Left lobe of liver (tissue), 2 donors: ENCODE measurements at regions not wholly inside any gene's neighbourhood (a gene's known extent, or its start where the extent isn't known, plus 50 kb on each side); places are given as distances from the start of the nearest gene placed in this dataset.
"Not testable (repeated sequence)": the region's sequence is repeated elsewhere in the genome, so short reads cannot be mapped to it uniquely, and the experiment has no call there.

Experiments
- ATAC-seq: fragments of 200-7000 bp; cut with Tn5 transposase; one replicate; pipeline ENCODE4 v1.9.1; 2020; ENCODE audit warnings: mild to moderate bottlenecking, moderate library complexity
- DNase-seq: peaks from one replicate; pipeline ENCODE4 v3.0.0-alpha.2; 2020; ENCODE audit warnings: low spot score
- donor health status: DM: no; HTN: no; CAD: no; lungs with moderate emphysema.
- donor health status: DM: no; HTN: yes; CAD: no.

DNA sequence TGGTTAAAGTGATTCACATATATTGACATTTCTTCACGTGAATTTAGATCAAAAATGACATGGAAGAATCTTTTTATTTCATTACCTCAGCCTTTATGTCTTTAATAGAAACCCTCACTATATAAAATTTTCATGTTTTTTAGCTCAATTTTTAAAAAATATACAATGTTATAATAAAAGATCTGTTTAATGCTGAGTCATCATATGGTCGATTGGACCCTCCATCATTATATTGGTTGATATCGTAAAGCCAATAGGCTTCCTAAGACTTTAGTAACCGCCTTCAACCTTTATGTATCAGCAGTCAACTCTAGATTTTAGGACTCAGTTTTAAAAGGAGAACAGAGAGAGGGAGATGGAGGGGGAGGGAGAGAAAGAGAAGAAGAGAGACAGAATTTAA lies 162.3 kb upstream of the FERD3L start:
- ATAC-seq (no peak), DNase-seq (no peak)

DNA sequence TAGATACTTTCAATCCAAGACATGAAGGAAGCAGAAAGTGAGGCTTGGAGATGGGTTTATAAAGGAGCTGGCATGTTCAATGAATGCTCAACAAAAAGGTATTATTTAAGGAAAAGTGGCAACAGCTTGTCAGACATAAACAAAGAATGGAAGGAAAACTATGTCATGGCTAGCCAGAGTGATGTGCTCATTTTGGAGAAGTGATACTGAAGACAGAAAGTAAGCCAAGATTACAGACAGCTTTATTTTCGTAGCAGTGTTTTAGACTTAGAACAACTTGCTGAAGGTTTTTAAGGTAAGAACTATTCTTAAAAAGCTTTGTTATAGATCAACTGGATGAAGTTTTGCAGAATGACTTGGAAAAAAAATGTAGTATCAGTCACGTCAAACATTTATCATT lies 160.5 kb upstream of the FERD3L start:
- no peak for DNase-seq
- ATAC-seq, result no peak

DNA sequence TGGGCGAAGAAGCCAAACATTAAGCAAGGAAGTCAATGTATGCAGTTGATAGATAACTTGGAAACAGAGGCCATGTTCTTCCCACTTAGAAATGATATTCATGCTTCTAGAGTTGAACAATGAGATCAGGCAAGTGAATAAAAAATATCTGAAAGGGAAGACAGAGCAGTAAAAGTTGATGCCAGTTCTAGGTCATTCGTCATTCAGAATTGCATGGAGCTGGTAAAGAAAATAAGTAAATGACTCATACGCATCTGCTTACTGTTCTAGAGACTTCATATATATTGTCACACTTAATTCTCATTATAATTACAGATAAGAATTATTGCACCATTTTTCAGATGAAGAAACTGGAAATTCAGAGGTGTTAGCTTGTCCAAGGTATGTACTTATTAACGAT lies 158.9 kb upstream of the FERD3L start:
- ATAC-seq, result no peak
- DNase-seq, result no peak

DNA sequence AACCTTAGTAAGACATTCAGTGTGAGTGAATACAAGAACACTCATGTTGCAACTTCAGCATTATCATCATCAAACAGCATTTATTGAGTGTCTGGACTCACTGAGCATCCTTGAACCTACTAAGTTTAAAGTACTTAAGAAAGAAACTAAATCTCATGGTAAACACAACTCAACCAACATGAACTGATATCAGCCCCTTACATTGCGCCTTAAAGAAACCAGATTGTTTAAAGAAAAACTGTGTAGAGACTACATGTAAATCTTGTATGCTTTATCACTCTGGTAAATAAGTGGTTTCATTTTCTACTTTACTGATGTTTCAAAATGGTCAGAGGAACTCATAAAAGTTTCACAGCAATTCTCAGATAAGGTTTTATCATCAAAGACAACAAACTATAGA lies 157.5 kb upstream of the FERD3L start:
- ATAC-seq (no peak), DNase-seq (no peak)

DNA sequence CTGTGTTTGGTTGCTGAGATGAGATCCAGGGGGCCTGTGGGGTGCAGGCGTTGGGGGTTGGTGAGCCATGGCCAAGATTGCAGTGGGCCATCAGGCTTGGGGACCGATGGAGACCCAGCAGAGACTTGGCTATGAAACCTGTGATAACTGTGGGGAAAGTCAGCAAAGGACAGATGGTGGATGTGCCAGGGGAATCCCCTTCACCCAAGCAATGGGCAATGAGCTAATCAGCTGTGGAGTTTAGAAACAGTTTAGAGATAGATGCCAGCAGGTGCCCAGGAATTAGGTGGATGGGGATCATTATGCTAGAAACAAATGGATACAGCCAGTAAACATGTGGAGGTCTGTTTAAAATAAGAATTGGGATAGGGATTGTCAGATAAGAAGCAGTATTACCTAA lies 151.4 kb upstream of the FERD3L start:
- ATAC-seq (no peak), DNase-seq (no peak)

DNA sequence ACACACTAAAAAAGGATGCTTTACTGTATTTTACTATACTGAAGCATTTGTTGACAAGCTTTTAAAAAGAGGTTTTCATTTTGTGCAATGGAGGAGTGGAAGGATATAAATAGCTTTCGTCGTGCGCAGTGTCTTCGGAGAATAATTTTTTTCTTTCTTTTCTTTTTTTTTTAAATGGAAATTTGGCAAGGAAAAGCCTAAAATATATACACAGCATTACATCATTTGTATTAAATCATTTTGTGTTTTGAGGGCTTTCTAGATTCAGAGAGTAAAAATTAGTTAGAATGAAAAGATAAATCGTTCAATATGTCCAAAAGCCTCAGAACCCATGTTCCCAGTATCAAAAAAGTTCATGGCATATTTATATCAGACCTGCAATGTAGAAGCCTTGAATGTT lies 150.2 kb upstream of the FERD3L start:
- ATAC-seq, result no peak

DNA sequence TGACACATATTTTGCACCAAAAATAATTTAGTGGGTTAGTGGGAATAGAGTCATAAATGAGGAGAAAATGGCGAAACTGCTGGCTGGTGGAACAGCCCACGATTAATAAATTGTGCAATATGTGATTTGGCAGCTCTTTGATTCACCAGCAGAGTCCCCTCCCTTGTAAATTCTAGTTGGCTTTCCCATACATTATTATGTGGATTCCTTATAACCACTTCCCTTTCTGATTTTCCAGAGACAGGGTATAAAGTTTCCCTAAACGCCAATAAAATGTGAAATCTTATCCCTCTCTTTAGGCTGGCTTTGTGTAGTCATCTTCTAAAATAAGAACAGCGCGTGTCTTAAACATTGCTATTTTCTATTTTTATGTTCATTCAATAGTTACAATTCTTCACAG lies 149.4 kb upstream of the FERD3L start:
- DNase-seq, result no peak
- ATAC-seq, result no peak

More for the DNA sequence above, 150.2 kb upstream of the FERD3L start:
- DNase-seq, result no peak

DNA sequence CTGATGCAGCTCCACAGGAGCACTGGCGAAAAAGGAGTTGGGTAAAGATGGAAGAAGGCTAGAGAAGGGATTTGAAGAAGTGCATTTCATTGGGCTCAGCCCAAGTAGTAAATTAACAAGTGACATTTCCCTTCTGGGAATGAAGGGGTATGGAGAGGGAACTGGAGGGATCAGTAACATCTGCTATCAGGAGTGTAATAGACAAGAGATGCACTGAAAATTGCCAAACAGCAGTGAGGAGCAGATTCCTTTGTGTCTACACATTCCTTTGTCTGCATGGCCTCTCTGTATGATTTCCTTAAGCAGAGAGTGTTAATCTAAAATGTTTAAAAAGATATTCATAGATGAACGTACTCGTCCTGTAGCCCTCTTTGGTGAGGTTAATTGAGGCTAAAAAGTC lies 148.2 kb upstream of the FERD3L start:
- no peak for ATAC-seq

DNA sequence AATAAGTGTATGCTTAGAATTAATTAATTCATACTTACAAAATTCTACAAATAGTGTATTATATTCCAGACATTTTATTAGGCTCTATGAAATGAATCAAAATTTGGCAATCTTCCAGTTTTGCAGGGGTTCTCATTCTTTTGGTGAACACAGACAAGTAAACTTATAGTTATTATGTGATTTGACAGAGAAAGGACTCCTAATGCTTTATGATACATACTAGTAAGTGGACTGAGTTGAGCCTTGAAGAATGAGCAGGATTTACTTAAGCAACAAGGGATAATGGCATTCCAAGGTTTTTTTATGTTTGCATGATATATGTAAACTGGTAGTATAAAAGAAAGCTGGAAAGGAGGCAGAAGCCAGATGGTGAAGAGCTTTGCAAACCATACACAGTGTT lies 145.7 kb upstream of the FERD3L start:
- no peak for ATAC-seq
- DNase-seq, result no peak

More for the DNA sequence above, 148.2 kb upstream of the FERD3L start:
- DNase-seq, result no peak

DNA sequence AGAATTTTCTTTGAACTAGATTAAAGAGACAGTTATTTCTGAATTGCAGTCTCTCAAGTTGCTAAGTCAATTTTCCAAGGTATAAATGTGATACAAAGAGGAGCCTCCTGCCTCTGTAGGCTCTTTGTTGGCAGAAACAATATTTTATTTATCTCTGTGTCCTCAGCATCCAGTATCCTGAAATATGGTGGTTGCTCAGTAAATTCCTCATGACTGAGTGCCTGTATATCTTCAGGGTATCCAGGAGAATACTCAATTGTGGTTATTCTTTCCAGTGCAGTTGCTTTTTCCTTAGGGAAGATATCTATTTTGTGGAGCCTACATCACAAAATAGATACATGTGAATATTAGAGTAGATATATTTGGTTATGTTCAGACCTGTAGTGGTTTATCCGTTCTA lies 144.8 kb upstream of the FERD3L start:
- ATAC-seq (no peak), DNase-seq (no peak)

DNA sequence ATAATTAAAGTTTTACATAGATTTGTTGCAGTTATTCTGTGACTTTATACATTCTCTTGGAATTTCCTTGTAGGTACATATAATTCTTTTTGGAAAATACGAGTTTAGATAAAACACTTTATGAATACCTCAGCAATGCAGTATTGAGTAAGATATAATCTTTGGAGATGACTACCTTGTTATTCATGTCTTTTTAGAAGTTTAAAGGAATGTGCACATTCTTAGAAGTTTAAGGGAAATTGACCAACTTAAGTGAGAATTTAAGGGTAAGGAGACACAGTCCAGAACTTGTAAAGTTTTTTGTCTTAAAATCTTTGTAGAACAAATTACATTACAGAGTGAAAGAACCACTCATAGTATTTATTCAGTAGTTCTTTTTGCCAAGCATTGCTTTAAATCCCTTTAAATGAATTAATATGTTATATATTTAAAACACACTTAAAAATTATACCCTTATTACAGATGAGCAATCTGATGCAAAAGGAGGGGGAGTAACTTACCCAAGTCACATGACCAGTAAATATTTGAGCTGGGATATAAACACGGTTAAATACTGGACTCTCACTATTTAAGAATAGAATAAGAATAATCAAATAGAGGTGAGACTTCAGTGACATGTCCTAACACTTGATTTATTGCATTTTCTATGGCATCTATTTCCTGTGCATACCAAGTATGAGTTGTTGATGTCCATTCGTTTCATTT lies 139.5 kb upstream of the FERD3L start:
- ATAC-seq, result no peak
- DNase-seq, result no peak

DNA sequence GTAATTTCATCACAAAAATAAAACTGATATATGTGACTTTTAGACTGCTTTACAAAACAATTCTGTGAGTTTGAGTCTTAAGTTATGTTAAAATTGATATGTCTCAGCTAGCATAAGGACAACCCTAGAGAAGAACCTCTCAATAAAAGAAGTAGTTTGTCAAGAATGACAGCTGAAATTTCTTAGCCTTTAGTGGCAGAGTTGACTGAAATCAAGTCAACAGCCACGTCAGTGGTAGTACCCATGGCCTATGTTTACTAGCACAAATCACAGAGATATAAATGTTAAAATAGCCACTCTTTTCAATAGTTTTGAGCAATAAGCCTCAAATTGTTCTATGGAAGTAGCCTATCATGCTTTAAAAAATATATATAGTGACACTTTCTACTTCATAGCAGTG lies 138.9 kb upstream of the FERD3L start:
- DNase-seq, result no peak
- ATAC-seq, result no peak

DNA sequence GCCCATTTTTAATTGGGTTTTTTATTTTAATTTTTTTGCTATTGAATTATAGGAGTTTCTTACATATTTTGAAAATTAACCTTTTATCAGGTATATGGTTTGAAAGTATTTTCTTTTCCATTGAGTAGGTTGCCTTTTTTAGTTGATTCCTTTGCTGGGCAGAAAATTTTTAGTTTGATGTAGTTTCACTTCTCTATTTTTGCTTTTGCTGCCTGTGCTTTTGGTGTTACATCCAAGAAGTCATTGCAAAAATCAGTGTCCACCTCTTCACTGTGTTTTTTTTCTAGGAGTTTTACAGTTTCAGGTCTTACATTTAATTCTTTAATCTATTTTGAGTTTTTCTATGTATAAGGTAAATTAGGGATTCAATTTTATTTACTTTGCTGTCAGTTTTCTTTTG lies 129.8 kb upstream of the FERD3L start:
- ATAC-seq, result no peak
- DNase-seq, result no peak

DNA sequence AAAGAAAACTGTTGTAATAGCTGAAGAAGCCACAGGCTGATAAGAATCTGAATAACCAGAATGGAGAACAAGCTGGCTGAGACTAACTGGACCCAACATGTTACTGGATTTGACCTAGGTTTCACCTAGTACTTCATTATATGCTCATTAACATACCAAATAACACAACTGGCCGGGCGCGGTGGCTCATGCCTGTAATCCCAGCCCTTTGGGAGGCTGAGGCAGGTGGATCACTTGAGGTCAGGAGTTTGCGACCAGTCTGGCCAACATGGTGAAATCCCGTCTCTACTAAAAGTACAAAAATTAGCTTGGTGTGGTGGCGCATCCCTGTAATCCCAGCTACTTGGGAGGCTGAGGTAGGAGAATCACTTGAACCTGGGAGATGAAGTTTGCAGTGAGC lies 127.1 kb upstream of the FERD3L start:
- not testable (repeated sequence) for DNase-seq, ATAC-seq

DNA sequence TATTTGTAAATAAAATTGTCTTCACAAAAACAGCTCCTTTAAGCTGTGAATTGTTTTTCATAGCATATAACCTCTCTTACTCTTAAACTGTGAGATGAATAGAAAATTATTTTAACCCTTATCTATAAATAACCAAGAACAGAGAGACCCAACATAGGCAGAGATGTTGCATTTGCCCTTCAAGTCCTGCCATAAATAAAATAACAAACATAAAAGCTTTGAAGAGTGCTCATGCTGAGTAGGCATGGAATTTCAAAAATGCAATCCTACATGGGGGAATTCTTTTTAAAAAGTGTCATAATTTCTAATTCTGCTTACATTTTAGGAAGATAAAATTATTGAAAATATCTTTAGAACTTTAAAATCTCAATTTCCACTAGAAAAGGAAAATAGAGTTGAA lies 124.1 kb upstream of the FERD3L start:
- DNase-seq, result no peak
- no peak for ATAC-seq

DNA sequence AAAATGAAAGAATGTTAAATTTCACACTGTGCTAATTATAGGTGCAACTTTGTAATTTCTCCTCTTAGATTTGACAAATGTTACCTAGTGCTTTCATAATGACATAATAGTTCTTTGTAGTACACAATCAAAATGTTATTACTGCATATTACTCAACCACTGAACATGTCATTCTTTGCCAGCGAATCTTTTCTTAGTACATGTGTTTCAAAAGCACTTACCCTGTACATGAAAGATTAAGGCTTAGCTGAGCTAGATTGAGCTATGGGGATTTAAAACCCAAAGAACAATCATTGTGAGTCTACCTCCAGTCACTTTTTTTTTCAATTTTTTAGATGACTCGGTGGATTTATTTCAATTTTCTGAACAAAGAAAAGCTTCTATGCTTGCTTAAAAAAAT lies 123.5 kb upstream of the FERD3L start:
- DNase-seq (no peak), ATAC-seq (no peak)

DNA sequence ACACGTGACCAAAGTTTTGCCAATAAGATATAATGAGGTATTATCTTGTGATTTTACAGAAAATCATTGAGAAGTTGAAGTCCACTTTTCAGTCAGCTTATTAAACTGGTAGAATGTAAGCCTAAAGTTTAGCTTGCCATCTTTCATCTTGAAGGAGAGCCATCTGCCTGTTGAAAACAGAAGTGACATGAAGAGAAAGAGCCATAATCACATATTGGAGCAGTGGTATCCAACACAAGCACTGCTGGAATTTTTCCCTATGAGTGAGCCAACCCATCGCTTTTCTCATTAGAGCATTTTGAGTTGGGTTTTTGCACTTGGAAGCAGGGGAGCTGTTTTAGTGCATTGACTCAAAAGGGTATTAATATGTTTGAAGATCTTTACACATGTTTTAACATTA lies 117.6 kb upstream of the FERD3L start:
- no peak for DNase-seq

DNA sequence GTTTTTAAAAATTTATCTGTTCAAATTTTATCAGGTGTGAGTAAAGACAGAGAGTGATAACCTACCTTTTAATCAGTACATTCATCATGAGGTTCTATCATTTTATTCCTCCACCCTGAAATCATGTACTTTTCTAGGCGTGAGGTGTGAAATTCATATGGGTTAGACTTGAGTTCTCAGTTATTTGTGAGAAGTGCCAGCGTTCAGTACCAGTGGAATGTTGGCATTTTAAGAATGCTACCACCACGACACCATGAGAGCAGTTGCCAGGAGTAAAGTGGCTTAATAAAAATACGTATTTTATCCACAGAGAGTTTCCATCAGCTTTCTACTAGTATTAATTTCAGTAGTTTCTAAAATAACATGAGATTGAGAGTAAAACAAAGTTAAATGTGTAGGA lies 104.1 kb upstream of the FERD3L start:
- no peak for ATAC-seq
- DNase-seq, result no peak

More for the DNA sequence above, 117.6 kb upstream of the FERD3L start:
- no peak for ATAC-seq

DNA sequence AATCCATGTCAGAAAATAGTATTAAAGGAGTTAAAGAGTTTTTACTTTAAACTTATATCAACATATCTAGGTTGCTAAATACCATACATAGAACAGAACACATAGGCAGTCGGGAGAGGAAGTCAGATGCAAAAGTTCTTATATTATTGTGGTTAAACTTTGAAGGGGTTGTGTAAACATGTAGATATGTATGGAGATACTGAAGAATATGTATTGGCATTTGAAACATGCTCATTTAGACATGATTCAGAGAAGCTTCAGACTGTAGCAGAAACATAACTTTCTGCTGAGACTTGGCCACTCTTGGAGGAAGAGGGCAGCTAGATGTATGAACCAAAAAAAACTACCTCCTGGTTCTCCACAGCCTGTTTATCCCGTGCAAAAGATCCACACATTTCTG lies 103.5 kb upstream of the FERD3L start:
- ATAC-seq, result no peak

DNA sequence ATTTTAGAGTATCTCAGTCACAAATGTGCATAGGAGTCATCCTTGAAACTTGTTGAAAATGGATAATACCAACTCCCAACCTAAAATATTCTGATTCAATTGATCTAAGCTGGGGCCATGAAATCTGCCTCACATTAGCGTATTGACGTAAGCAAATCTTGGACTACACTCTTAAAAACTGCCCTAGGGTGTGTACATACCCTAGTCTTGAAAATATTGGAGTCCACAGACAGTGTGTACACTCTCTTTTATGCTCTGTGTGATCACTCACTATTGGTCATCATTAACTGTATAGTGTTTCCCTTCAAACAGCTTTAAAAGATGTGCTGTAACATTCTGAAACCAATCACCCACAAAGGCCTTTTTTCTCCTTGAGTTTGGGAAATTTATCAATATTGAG lies 102.9 kb upstream of the FERD3L start:
- ATAC-seq (no peak), DNase-seq (no peak)

More for the DNA sequence above, 103.5 kb upstream of the FERD3L start:
- DNase-seq, result no peak

DNA sequence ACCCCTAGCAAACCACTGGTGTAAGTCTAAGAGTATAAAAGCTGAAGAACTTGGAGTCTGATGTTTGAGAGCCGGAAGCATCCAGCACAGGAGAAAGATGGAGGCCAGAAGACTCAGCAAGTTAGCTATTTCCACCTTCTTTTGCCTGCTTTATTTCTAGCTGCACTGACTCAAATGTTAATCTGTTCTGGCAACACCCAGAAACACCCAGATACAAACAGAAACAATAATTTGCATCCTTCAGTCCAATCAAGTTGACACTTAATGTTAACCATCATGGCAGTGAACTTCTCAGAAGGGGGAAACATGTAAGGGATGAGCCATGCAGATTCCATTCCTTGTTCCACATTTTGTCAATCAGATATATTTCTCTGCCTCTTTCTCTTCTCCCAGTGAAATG lies 101.8 kb upstream of the FERD3L start:
- ATAC-seq, result no peak
- no peak for DNase-seq

DNA sequence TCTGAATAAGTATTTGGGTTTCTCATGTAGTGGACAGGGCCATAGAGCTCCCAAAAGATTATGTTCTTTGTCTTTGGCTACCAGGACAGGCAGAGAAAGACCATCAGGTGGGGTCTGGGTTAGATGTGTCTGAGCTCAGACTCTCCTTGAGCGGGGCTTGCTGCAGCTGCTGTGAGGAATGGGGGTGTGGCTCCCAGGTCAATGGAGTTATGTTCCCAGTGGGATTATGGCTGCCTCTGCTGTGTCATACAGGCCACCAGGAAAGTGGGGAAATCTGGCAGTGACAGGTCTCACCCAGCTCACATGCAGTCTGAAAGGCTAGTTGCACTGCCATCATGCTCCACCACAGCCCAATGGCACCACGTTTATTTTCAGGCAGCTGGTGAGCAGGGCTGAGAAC lies 97.0 kb upstream of the FERD3L start:
- ATAC-seq (no peak), DNase-seq (no peak)

DNA sequence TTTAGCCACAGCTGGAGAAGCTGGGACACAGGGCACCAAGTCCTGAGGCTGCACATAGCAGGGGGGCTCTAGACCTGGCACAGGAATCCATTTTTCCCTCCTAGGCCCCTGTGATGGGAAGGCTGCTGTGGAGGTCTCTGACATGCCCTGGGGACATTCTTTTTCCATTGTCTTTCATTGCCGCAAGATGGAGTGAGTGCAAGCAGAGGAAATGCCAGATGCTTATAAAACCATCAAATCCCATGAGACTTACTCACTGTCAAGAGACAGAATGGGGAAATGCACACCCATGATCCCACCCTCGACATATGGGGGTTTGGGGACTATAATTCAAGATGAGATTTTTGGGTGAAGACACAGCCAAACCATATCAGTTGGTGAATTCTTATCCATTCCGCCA lies 94.7 kb upstream of the FERD3L start:
- ATAC-seq (no peak), DNase-seq (no peak)
